GM19372 (cell line): ENCODE measurements at regions not wholly inside any gene's neighbourhood (a gene's known extent, or its start where the extent isn't known, plus 50 kb on each side); places are given as distances from the start of the nearest gene placed in this dataset.
A peak's percentile ranks its signal among the peaks of the same experiment; 100 is the strongest.

ENCODE experiments used
- ATAC-seq: cut with Tn5 transposase; IDR thresholded peaks from one replicate; pipeline ENCODE4 v1.9.1; 2021; ENCODE audit warnings: mild to moderate bottlenecking, low read depth, moderate library complexity; ENCODE audit not compliant: unreplicated experiment

- ATAC-seq: no peak
Measured at GRCh38 chr12:97398704-97399103, 63.9 kb upstream of the RMST start.

- ATAC-seq: peak; percentile 25
Measured at GRCh38 chr12:97404093-97404492, 58.5 kb upstream of the RMST start.

- ATAC-seq: peak; percentile 97
Measured at GRCh38 chr12:97404543-97404942, 58.1 kb upstream of the RMST start.

- ATAC-seq: no peak
Measured at GRCh38 chr12:97408363-97408762, 54.2 kb upstream of the RMST start.

- no peak for ATAC-seq
Measured at GRCh38 chr12:97411341-97411740, 51.3 kb upstream of the RMST start.
